ENCODE measurements at regions not wholly inside any gene's neighbourhood (a gene's known extent, or its start where the extent isn't known, plus 50 kb on each side); places are given as distances from the start of the nearest gene placed in this dataset.

DNA sequence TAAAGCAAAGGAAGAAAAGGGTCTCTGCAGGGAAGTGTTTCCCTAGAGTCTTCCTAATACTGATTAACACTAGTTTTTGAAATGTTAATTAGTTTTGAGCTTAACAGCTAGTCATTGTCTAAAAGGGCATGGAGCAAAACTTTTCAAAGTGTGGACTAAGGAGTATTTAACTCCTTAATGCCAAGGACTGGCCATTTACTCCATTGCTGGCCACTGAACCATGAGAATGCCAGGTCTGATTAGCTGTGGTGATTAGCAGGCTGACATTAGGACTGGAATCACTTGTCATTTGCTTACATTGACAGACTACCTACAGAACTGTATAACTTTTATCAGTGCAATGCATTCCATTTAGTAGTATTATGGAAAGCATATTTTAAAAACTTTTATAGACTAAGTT, 987.0 kb downstream of the NR2F1-AS1 start:
- DNase-seq: no peak

DNA sequence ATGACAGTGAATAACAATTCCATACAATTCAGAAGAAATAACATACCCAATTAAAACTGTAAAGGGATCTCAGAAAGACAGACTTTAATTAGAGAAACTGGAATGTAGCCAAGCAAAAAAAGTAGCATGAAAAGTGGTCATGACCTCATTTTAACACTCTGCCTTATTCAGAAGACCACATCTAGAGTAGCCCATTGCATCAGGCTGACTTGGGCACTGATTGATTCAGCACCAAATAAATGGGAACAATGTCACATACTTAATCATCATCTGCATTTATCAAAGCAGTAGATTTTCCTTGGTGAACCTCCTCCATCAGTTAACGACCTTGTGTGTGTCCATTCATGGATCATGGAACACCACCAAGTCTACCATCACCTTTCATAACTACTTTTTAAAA, 992.1 kb downstream of the NR2F1-AS1 start:
- no peak for DNase-seq

DNA sequence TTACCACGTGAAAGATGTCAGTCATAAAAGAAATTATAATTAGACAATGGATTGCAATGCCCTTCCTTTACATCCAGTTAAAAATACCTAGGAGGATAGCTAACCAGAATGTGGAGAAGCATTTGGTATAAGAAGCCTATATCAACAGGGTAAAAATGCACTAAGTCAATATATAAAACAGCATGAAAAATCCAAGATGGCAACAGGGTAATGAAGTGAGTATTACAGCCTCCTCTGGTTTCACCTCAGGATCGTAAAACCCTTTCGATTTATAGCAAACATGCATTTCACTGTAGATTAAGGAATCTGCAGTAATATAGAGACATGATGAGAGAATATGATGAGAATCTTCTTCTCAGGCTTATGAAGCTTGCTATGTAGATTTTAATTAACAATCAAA, 999.3 kb downstream of the NR2F1-AS1 start:
- DNase-seq: no peak

- no peak for DNase-seq
These were observed 999.8 kb downstream of the NR2F1-AS1 start for GRCh38 chr5:92581249-92581648.

- no peak for DNase-seq
These were observed 1000.2 kb downstream of the NR2F1-AS1 start for GRCh38 chr5:92580814-92581213.

- DNase-seq: no peak
These were observed 1007.0 kb downstream of the NR2F1-AS1 start for GRCh38 chr5:92574023-92574422.

DNA sequence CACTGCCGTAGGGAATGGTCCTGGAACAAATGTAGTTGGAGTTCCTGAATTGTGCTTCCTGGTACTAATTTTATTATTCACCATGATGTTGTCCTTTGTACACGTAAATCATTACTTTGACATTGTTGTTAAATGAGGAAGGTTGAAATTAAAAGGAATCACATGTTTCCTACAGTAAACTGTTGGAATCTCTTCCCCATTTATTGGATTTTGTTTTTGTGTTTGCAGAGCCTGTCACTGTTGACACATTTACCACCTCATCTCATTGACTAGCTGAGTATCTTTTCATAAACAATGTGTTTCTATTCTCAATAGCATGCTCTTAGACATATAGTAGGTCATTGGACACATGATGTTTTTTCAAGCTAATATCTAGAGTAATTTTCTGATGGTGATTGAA, 1012.5 kb downstream of the NR2F1-AS1 start:
- no peak for DNase-seq

- no peak for DNase-seq
These were observed 1013.1 kb downstream of the NR2F1-AS1 start for GRCh38 chr5:92567831-92568450.

- no peak for DNase-seq
These were observed 1014.8 kb downstream of the NR2F1-AS1 start for GRCh38 chr5:92566113-92566786.

DNA sequence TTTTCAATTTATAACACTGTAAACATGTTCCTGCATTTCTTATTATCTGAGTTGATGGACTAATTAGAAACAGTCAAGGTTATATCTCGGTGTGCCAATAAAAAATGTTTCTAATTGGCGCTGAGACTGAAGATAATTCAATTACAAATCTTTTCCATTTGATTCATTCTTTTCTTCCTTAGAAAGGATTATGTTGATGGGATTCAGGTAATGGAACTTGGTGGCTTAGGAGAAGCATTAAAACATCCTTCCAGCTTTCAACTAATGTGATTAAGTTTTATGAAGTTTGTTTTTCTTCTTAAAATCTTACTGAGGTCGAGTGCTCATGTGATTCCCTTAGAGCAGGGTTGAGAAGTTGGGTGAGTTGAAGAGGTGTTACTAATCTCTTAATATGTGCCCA, 1015.3 kb downstream of the NR2F1-AS1 start:
- no peak for DNase-seq

DNA sequence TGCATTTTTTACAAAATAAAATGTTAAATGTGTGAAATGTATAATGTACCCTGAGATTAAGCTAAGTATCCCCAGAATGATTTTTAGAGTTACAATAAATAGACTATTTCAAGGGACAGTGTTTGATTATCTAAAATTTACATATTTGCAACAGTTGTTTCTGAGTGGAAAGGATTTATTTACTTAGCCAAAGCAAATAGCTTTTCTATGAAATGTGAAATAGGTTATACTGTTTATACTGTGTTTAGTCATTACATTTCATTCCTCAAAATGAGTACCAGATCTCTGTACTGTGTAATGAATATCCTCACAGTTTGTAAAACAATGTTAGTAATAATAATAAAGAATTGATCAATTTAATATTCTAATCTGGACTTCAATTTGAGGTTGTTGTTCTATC, 1019.0 kb downstream of the NR2F1-AS1 start:
- no peak for DNase-seq

GRCh38 chr5:92561411-92561959, 1019.5 kb downstream of the NR2F1-AS1 start:
- DNase-seq: no peak

- no peak for DNase-seq
These were observed 1020.2 kb downstream of the NR2F1-AS1 start for GRCh38 chr5:92560698-92561401.

DNA sequence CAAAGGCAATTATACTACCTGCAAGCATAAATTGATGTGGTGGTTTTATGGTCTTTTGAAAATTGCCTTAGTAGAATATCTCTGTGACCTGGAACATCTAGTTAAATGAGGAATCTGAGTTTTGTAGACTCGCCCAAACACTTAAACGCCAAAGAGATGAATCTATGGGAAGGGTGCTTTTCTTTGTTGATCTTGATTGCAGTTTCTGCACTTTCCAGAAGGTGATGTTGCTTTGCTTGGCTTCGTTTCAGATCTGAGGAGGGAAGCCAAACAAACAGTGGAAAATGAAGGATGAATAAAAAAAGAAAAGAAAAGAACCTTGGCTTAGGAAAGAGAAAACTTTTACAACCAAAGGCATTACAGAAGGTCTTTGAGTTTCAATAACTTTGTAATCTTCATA, 1021.2 kb downstream of the NR2F1-AS1 start:
- no peak for DNase-seq

- DNase-seq: no peak
These were observed 1021.7 kb downstream of the NR2F1-AS1 start for GRCh38 chr5:92559331-92559730.

DNA sequence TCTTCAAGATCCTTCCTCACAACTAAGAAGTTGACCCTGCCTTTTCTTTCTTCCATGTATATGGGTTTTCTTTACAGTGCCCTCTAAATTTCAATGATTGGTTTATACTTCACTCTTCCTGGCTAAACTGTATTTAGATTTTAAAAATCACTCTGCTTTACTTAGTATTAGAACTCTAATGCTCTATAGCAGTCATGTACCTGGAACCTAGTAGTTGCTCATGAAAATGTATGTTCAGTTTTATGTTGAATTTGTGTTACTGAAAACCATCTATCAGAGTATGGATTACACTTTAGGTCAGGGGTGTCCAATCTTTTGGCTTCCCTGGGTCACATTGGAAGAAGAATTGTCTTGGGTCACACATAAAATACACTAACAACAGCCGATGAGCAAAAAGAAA, 1024.3 kb downstream of the NR2F1-AS1 start:
- no peak for DNase-seq

- no peak for DNase-seq
These were observed 1026.5 kb downstream of the NR2F1-AS1 start for GRCh38 chr5:92554447-92555085.

DNA sequence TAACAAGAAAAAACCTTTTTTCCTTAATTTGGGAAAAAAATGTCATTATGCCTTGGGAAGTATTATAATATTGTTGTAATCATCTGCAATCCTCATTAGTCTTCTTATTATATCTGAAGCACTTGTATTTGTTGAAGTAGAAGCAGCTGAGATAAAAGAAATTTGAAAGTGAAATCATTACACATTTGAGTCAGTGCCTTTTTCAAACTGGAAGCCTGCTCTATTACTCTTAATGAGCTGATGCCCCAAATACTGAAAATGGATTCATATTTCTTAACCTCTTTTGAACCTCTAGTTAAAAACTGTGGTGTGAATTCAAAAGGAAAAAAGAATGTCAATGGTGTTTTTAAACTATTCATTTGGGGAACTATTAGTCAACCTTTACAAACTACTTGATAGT, 1027.7 kb downstream of the NR2F1-AS1 start:
- no peak for DNase-seq

- peak in 1 of 2 experiments; percentile 26 for DNase-seq
These were observed 1028.5 kb downstream of the NR2F1-AS1 start for GRCh38 chr5:92552206-92553160.

GRCh38 chr5:92548346-92548745, 1032.7 kb downstream of the NR2F1-AS1 start:
- no peak for DNase-seq

DNA sequence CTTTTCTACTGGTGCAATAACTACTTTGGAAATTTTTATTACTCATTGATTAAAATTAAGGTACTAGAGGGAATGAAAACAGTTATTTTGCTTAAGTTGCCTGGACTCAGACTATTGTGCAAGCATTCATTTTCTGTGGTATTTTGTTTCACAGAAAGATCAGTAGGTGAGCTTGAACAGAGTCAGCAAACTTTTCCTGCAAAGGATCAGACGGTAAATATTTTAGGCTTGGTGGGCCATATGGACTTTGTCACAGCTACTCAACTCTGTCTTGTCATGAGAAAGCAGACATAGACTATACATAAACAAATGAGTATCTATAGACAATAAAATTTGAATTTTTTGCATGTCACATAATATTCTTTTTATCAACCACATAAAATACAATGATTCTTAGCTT, 1036.4 kb downstream of the NR2F1-AS1 start:
- DNase-seq: no peak

- no peak for DNase-seq
These were observed 1037.0 kb downstream of the NR2F1-AS1 start for GRCh38 chr5:92544036-92544435.
